Kidney (tissue), 13 donors: ENCODE measurements at regions not wholly inside any gene's neighbourhood (a gene's known extent, or its start where the extent isn't known, plus 50 kb on each side); places are given as distances from the start of the nearest gene placed in this dataset.

ENCODE experiments used
- DNase-seq, 5 donors: peaks; one replicate each; pipeline ENCODE4 v3.0.0-alpha.2; 2013 to 2020
- FAIRE-seq: peaks from 2 replicates; lab custom pipeline; 2012; peaks lifted over from hg19 to GRCh38; lab: Jason Lieb, UNC
- H3K27ac ChIP-seq, 2 donors: one replicate each; pipeline ENCODE4 v1.7.0; 2013; ENCODE audit warnings: low read depth in 2 of 2, low read length in 2 of 2, inconsistent platforms in 1 of 2
- H3K27me3 ChIP-seq: one replicate; pipeline ENCODE4 v1.7.1; 2013; ENCODE audit warnings: low read length, inconsistent platforms; ENCODE audit not compliant: control insufficient read depth, insufficient read depth
- H3K36me3 ChIP-seq, 3 donors: one replicate each; pipeline versions ENCODE4 v1.7.0 to v1.7.1; 2013; ENCODE audit warnings: low read length in 3 of 3, control low read depth in 1 of 3, inconsistent platforms in 1 of 3; ENCODE audit not compliant: insufficient read depth in 3 of 3, control insufficient read depth in 2 of 3
- H3K4me1 ChIP-seq, 3 donors: one replicate each; pipeline versions ENCODE4 v1.7.0 to v1.7.1; 2013; ENCODE audit warnings: low read length in 3 of 3, inconsistent platforms in 1 of 3, low read depth in 1 of 3; ENCODE audit not compliant: control insufficient read depth in 2 of 3, insufficient read depth in 2 of 3
- H3K4me3 ChIP-seq, 3 donors: one replicate each; pipeline versions ENCODE4 v1.7.0 to v1.8.1; 2013; ENCODE audit warnings: low read length in 3 of 3, control low read depth in 1 of 3, inconsistent platforms in 1 of 3
- H3K9ac ChIP-seq, 3 donors: one replicate each; pipeline versions ENCODE4 v1.7.0 to v1.7.1; 2013; ENCODE audit warnings: low read length in 3 of 3, control low read depth in 1 of 3, inconsistent platforms in 1 of 3
- H3K9me3 ChIP-seq, 3 donors: one replicate each; pipeline versions ENCODE4 v1.7.0 to v1.7.1; 2013; ENCODE audit warnings: low read length in 3 of 3, control low read depth in 1 of 3, inconsistent platforms in 1 of 3; ENCODE audit not compliant: control insufficient read depth in 2 of 3, insufficient read depth in 1 of 3
- CTCF ChIP-seq: IDR thresholded peaks from 3 replicates; pipeline ENCODE4 v1.5.1; 2012; ENCODE audit warnings: mild to moderate bottlenecking, moderate library complexity, borderline replicate concordance; ENCODE audit not compliant: insufficient read depth; ENCODE audit errors: extremely low read depth
- intact Hi-C: fragments of 100-400 bp; cut with DNase I; formaldehyde crosslinking; loops from one replicate; pipeline ENCODE4 v1.11.1; 2022
- donor health status: control.
- donor health status: control.
- donor health status: control.
- donor health status: control.
- donor health status: control.
- donor health status: DM: yes; HTN: yes; CAD: no.
- donor health status: Normal renal cell carcinoma (clear cell type).

- Histone ChIP-seq H3K27me3 (no peaks in the 10 kb centered on the region), H3K9ac (no peak overlapping the region), H3K9me3 (no peaks in the 10 kb centered on the region), H3K4me3 (no peak overlapping the region), H3K36me3 (no peaks in the 10 kb centered on the region), H3K4me1 (no peaks in the 10 kb centered on the region), H3K27ac (no peak overlapping the region)
- intact Hi-C loops = no loop called here
- no peak for DNase-seq
- TF ChIP-seq CTCF = no peak
- FAIRE-seq = no peak
Measured at GRCh38 chr14:65304239-65304638, 108.3 kb upstream of the FUT8 start.

GRCh38 chr14:65304963-65305362 is 107.6 kb upstream of the FUT8 start:
- H3K27ac ChIP-seq = no peak overlapping the region

GRCh38 chr14:65308536-65308935 is 104.0 kb upstream of the FUT8 start:
- DNase-seq (no peak), FAIRE-seq (no peak)
- H3K27ac ChIP-seq = no peak overlapping the region
- H3K9me3 ChIP-seq = no peaks in the 10 kb centered on the region
- intact Hi-C loops = no loop called here
- no peaks in the 10 kb centered on the region for H3K36me3 ChIP-seq
- no peak for TF ChIP-seq CTCF
- H3K27me3 ChIP-seq = no peaks in the 10 kb centered on the region
- H3K4me1 ChIP-seq = no peaks in the 10 kb centered on the region
- H3K9ac ChIP-seq = no peak overlapping the region
- no peak overlapping the region for H3K4me3 ChIP-seq

More at GRCh38 chr14:65304963-65305362, 107.6 kb upstream of the FUT8 start:
- Histone ChIP-seq H3K9me3 (no peaks in the 10 kb centered on the region), H3K36me3 (no peaks in the 10 kb centered on the region), H3K4me1 (no peaks in the 10 kb centered on the region), H3K4me3 (no peak overlapping the region), H3K9ac (no peak overlapping the region), H3K27me3 (no peaks in the 10 kb centered on the region)
- TF ChIP-seq CTCF = no peak
- no peak for FAIRE-seq
- intact Hi-C loops = no loop called here
- DNase-seq = no peak

- no peaks in the 10 kb centered on the region for H3K36me3 ChIP-seq
- no peaks in the 10 kb centered on the region for H3K27me3 ChIP-seq
- intact Hi-C loops = no loop called here
- no peaks in the 10 kb centered on the region for H3K4me1 ChIP-seq
- TF ChIP-seq CTCF = no peak
- no peak overlapping the region for H3K4me3 ChIP-seq
- H3K9me3 ChIP-seq = no peaks in the 10 kb centered on the region
- no peak overlapping the region for H3K9ac ChIP-seq
- DNase-seq (no peak), FAIRE-seq (no peak)
- no peak overlapping the region for H3K27ac ChIP-seq
Measured at GRCh38 chr14:65310568-65310967, 102.0 kb upstream of the FUT8 start.
